NCI-H1436 (cell line): ENCODE measurements at regions not wholly inside any gene's neighbourhood (a gene's known extent, or its start where the extent isn't known, plus 50 kb on each side); places are given as distances from the start of the nearest gene placed in this dataset.

ENCODE experiments used
- DNase-seq: peaks from one replicate; lab custom pipeline; 2025; lab: John Stamatoyannopoulos, UW

DNA sequence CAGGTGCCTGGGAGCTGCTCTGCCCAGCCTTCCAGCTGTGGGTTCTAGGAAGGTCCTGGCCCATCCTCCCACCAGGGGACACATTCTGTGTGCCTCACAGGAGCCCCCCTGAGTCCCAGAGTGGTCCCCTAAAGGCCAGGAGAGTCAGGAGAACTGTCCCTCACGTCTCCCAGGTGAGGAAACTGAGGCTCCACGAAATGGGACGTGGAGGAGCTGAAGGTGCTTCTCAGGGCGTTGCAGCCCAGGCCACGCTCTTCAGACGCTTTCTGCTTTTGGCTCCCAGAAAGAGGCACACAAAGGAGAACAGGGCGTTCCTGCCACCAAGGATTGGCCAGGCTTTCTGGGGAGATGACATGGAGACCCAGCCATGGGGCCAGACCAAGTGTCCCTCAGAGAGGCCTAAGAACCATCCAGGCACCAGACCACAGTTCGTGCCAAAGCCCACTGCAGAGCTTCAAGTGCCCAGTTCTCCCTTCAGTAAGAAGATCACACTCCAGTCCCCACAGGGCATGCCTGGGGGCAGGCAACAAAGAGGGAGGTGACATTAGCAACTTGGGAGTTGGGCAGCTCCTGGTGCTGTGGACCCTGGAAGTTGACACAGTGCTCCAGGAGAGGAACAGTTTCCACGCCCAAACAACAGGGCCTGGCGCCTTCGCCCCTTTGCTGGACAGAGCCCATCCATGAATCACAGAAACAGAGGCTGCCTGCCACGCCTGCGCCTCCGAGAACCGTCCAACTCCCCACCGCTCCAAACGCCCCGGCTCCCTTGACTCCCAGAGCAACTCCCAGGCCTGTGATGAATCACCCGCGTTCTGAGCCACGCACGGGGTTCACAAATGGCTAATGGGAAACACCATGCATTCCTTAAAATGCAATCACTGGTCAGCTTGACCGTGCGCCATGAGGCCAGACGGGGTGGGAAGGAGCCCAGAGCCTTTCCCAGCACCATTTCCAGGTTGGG lies 589.2 kb downstream of the BRD1 start:
- no peak for DNase-seq

DNA sequence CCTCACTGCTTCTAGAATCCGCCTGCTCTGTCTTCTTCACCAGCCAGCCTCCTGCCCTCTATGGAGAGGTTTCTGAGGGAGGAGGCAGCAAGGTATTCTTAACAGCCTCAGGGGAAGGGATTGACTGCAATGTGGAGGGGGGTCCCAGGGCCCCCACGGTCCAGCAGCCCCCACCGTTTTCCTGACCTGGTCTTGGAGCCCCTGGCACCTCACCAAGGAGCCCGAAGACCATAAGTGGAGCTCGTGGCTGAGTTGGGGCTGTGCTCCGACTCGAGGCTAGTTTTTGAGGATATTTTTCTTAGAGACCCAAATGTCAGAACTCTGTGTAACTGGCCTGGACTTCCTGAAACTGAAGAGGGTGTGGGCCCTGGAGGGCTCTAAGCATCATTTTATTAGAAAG lies 590.0 kb downstream of the BRD1 start:
- DNase-seq, result no peak

GRCh38 chr22:49237279-49237678 lies 590.4 kb downstream of the BRD1 start:
- DNase-seq, result no peak

DNA sequence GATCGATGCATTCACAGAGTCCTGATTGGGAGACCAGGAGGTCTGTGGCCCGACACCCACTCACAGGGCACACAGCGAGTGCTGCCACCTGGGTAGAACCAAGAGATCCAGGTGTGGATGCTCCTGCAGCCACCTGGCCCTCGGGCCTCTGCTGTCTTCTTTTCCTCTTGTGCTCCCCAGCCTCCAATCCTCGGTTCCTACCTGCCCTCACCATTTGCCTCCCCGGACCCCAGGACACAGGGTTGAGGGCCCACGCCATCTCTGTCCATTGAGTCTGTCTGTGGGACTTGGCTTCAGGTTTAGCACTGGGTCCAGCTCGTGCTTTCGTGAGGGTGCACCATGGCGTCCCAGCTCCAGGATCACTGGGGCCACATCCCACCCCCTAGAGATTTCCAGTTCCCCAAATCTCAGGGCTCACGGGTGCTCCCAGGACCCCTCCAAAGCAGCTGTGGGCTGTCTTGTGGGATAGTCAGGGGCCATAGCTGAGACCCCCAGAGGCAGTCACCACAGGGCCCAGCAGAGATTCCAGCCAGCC lies 591.1 kb downstream of the BRD1 start:
- no peak for DNase-seq

DNA sequence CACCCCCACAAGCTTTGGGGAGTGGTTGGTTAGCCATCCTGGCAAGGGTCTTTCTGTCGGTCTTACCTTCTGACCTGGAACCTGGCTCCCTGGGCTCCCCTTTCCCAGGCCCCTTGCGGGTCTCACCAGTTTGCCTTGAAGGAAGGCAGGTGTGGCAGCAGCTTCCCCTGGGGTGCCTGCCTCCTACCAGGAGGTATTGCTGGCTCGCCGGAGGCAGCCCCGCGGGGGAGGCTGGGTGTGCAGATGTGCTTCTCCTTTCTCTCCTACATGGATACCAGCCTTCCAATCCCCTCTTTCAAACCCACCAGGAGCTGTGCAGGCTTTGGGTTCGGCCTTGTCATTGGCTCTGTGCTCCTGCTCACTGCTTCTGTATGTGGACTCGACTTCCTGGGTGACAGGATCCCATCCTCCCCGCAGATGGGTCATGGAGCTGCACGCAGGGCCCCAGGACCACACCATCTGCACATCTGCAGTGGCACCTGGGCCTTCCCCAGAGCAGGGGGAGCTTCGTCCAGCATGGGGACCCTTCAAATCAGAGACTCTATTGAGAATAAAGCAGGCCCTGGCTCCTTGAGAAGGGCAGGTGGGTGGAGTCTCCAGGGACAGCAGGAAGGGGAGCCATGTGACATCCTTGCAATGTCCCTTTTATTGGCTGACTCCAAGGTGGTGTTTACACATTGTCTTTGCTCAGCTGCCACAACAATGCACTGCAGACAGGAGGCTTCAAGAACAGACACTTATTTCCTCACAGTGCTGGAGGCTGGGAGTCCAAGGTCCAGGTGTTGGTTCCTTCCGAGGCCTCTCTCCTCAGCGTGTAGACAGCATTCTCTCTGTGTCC lies 592.0 kb downstream of the BRD1 start:
- DNase-seq, result peak; percentile 90

- DNase-seq, result no peak
Measured at GRCh38 chr22:49234459-49234858, 593.2 kb downstream of the BRD1 start.

DNA sequence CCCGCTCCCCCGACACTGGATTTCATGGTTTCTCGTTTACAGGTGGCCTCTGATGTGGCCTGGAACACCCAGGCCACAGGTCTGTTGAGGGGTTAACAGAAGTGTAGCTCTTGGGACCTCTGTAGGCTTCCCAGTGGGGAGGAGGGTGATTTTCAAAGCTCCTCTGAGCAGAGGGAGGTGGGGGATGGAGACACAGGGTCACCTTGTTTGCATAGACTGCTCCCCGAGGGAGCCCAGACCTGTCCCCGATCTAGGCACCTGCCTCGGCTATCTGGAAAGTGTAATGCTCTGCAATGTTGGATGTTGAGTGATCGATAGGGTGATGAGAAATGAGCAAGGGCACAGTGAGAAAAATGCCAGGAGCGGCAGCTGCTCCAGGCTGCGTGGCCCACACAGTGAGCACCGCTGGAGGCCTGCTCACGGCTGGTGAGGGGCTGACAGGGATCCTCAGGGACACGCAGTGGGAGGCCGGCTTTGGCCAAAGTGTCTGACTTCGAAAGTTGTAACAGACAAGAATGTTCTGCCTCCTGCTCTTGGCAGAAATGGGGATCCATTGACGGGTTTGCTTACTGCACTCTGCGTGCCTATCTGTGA lies 594.1 kb downstream of the BRD1 start:
- DNase-seq, result no peak

GRCh38 chr22:49232319-49233067 lies 595.2 kb downstream of the BRD1 start:
- no peak for DNase-seq

GRCh38 chr22:49230194-49230577 lies 597.5 kb downstream of the BRD1 start:
- DNase-seq, result no peak

GRCh38 chr22:49229483-49230193 lies 598.0 kb downstream of the BRD1 start:
- peak; percentile 62 for DNase-seq

- no peak for DNase-seq
Measured at GRCh38 chr22:49228431-49229037, 599.1 kb downstream of the BRD1 start.

DNA sequence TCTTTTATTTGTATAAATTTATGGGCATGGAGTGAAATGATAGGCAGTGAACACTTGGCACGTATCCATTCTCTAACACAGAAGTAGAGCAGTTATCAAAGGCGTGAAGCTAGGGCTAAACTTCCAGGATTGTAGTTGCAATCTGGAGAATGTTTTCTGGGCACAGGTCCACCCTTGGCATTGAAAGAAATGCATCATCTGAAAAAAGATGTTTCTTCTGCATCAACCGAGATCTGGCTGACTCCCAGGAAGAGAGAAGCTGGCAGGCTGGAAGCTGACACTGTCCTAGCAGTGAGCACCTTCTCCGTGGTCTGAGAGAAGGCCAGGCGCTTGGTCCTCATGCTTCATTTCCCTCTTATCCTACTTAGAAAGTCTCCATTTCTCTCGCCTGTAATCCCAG lies 600.0 kb downstream of the BRD1 start:
- DNase-seq, result no peak

- no peak for DNase-seq
Measured at GRCh38 chr22:49226096-49226495, 601.6 kb downstream of the BRD1 start.

- DNase-seq, result no peak
Measured at GRCh38 chr22:49224243-49224642, 603.4 kb downstream of the BRD1 start.

DNA sequence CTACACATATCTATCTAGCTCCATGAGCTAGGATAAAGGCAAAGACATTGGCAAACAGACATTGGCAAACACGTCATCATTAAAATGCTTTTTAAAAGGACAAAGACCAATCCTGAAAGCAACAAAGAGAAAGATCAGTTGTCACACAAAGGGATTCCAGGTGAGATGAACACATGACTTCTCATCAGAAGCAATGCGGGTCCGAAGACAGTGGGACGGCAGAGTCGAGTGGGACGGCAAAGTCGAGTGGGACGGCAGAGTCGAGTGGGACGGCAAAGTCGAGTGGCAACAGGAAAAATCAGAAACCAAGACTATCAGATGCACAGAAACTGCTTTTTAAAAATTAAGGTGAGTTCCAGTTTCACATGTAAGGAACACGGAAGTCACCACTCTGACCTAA lies 609.5 kb downstream of the BRD1 start:
- DNase-seq, result no peak

DNA sequence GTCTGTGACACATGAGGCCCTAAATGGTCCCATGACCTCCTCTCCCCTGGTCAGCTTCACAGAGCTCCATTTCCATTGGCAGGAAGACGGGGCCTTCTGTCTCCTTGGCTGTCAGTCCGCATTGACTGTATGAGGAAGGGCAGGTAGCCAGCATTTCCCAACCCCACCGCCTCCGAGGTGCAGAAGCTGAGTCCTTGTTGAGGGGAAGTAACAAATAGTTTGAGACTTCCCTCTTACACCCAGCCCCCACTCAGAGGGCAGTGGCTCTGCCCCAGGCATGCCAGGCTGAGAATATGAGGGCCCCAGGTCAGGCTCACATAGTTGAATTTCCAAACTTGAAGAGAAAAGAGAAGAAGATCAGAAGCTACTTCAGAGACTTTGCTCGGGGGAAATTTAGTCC lies 611.1 kb downstream of the BRD1 start:
- DNase-seq, result no peak

- no peak for DNase-seq
Measured at GRCh38 chr22:49215840-49216239, 611.8 kb downstream of the BRD1 start.

DNA sequence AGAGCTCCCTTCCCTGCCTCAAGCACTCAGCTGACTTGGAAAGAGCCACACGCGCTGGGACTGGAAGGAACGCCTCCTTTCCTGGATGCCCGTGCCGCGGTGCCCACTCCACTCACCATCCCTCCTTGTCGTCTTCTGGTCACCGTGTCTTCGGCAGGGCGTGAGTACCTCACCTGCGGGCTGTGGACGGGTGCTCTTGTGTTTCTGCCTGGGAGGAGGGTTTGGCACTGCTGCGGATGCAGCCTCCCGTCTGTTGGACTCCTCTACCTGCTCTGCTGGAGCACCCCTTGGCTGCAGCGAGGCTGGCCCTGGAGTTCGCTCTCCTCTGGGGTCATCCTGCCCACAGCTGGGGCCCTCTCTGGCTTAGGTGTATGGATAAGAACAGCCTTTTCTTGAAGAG lies 612.7 kb downstream of the BRD1 start:
- DNase-seq, result no peak

DNA sequence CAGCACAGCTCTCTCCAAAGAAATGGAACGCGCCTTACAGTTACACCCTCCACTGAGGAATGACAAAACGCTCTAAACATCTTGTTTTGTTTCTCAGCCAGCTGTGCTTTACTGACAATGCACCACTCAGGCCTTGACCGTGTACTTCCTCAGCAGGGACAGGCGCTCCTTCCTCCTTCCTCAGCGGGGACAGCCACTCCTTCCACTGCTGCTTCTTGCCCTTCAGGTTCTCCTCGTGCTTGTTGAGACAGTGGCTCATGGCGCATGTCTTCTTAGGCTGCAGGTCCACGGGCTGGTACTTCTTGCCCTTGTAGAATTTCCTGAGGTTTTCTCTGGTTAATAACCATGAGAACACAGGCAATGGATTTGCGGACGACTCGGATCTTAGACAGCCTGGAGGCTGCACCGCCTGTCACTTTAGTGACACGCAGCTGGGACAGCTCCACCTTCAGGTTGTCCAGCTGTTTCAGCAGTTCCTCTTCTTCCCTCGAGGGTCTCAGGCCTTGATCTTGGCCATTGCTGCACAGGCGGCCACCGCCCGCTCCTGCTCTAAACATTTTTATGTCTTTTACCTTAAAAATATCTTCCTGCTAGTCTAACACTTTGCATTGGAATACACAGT lies 613.8 kb downstream of the BRD1 start:
- DNase-seq, result no peak

DNA sequence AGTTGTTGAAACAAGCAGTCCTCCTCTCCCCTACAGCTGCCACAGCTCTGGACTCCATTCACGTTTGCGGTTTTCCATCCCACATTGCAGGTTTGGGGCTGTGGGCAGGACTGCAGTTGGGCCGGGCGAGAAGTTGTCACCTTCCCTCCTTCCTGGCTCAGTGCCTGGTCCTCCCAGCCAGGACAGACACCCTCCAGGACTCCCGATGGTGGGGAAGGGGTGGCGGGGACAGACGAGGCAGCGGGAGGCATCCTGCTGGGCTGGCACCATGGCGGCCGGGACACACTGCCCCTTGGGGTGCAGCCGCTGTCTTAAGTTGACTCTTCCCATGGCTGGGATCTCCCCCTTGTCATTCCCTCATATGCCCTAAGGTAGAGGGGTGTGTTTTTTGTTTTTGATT lies 615.2 kb downstream of the BRD1 start:
- no peak for DNase-seq
